K562 (cell line): ENCODE measurements at regions not wholly inside any gene's neighbourhood (a gene's known extent, or its start where the extent isn't known, plus 50 kb on each side); places are given as distances from the start of the nearest gene placed in this dataset.

Experiments used
- ATAC-seq: fragments of 200-7000 bp; cut with Tn5 transposase; 3 replicates; pipeline ENCODE4 v1.9.1; 2020; ENCODE audit warnings: moderate library complexity
- BruUV-seq: library from RNA; stranded (reverse); fragments of 400-500 nt; replicated peaks from 2 replicates; lab custom pipeline; 2021; lab: Mats Ljungman, UMichigan
- CTCF ChIA-PET: fragments of 300-600 bp; formaldehyde crosslinking; extraction: SDS; loops from one replicate; lab custom pipeline; 2021; ENCODE audit warnings: low intra/inter-chr PET ratio; lab: Yijun Ruan, JAX
- POLR2A ChIA-PET: fragments of 300-600, 350-650 bp; sonication (Branson Sonifier 250); formaldehyde crosslinking; extraction: SDS; loops from one replicate; lab custom pipeline; 2021; ENCODE audit warnings: antibody characterized with exemption, inconsistent platforms; lab: Yijun Ruan, JAX
- DNase-seq, 4 experiments: peaks; one replicate each; pipeline versions ENCODE4 v3.0.0 to v3.0.0-alpha.2; 2011 to 2018; ENCODE audit warnings: low spot score in 3 of 4, mixed read lengths in 3 of 4; ENCODE audit errors: extremely low read depth in 1 of 4
- FAIRE-seq: peaks from 2 replicates; lab custom pipeline; 2011; peaks lifted over from hg19 to GRCh38; lab: Jason Lieb, UNC
- H2AFZ ChIP-seq: 2 replicates; pipeline ENCODE4 v1.6.0; 2011; ENCODE audit warnings: low read depth, low read length, control low read depth, inconsistent platforms
- H3K27ac ChIP-seq: fragments of 200-600 bp; 3 replicates; pipeline ENCODE4 v1.8.0; 2011; ENCODE audit warnings: low read depth, mild to moderate bottlenecking, control low read depth, inconsistent platforms, low read length, moderate library complexity, mixed read lengths; ENCODE audit errors: extremely low read depth
- H3K27me3 ChIP-seq, 2 experiments: fragments of 300-600 bp in 1 of 2; 2 replicates in 1 of 2; 3 replicates in 1 of 2; pipeline versions ENCODE4 v1.6.0 to v1.8.0; 2011; ENCODE audit warnings: inconsistent platforms in 2 of 2, low read length in 2 of 2, mild to moderate bottlenecking in 1 of 2, mixed read lengths in 1 of 2, moderate library complexity in 1 of 2; ENCODE audit not compliant: control insufficient read depth in 2 of 2, insufficient read depth in 2 of 2
- H3K36me3 ChIP-seq: fragments of 300-600 bp; 3 replicates; pipeline ENCODE4 v1.8.0; 2011; ENCODE audit warnings: mild to moderate bottlenecking, low read length, inconsistent platforms; ENCODE audit not compliant: control insufficient read depth, insufficient read depth
- H3K4me1 ChIP-seq, 2 experiments: fragments of 200-600 bp in 1 of 2; replicated peaks in 1 of 2; 2 replicates in 1 of 2; 3 replicates in 1 of 2; pipeline versions ENCODE4 v1.5.1 to v1.8.0; 2011; ENCODE audit warnings: inconsistent platforms in 2 of 2, low read length in 2 of 2, mild to moderate bottlenecking in 1 of 2, mixed read lengths in 1 of 2, moderate library complexity in 1 of 2; ENCODE audit not compliant: control insufficient read depth in 2 of 2, insufficient read depth in 2 of 2
- H3K4me2 ChIP-seq: 2 replicates; pipeline ENCODE4 v1.6.1; 2011; ENCODE audit warnings: low read length, control low read depth, inconsistent platforms, mixed read lengths; ENCODE audit not compliant: insufficient read depth
- H3K4me3 ChIP-seq: fragments of 200-600 bp; sonication (generic), shearing (Covaris generic); 2 replicates; pipeline ENCODE4 v1.5.1; 2016; ENCODE audit warnings: control low read depth, inconsistent platforms
- H3K79me2 ChIP-seq: fragments of 200-600 bp; 3 replicates; pipeline ENCODE4 v1.8.0; 2011; ENCODE audit warnings: low read length, inconsistent platforms; ENCODE audit not compliant: control insufficient read depth, insufficient read depth
- H3K9ac ChIP-seq, 2 experiments: 2 replicates each; pipeline versions ENCODE4 v1.6.0 to v1.6.1; 2011; ENCODE audit warnings: low read depth in 2 of 2, low read length in 2 of 2, control low read depth in 1 of 2, inconsistent platforms in 1 of 2, mild to moderate bottlenecking in 1 of 2, mixed read lengths in 1 of 2; ENCODE audit not compliant: insufficient read depth in 1 of 2
- H3K9me1 ChIP-seq: one replicate; pipeline ENCODE4 v1.6.0; 2011; ENCODE audit warnings: inconsistent platforms, mild to moderate bottlenecking, low read length, moderate library complexity; ENCODE audit not compliant: control insufficient read depth, insufficient read depth
- H3K9me3 ChIP-seq: replicated peaks from 2 replicates; pipeline ENCODE4 v1.5.1; 2011; ENCODE audit warnings: low read depth, low read length, inconsistent platforms; ENCODE audit not compliant: control insufficient read depth, insufficient read depth
- H4K20me1 ChIP-seq: replicated peaks from 2 replicates; pipeline ENCODE4 v1.6.1; 2011; ENCODE audit warnings: low read length, inconsistent platforms, mixed read lengths; ENCODE audit not compliant: control insufficient read depth, insufficient read depth
- GABPB1 ChIP-seq: sonication (generic); formaldehyde crosslinking; IDR thresholded peaks from 2 replicates; pipeline ENCODE4 v1.8.0; 2022; ENCODE audit warnings: mild to moderate bottlenecking, missing genetic modification reagents
- ILK ChIP-seq: fragments of 450-650 bp; IDR thresholded peaks from 2 replicates; pipeline ENCODE4 v1.6.1; 2016; ENCODE audit warnings: missing genetic modification characterization, low read depth, mild to moderate bottlenecking, missing compliant biosample characterization, moderate library complexity, borderline replicate concordance
- KLF16 ChIP-seq: IDR thresholded peaks from 2 replicates; pipeline ENCODE4 v1.6.1; 2016; ENCODE audit warnings: antibody characterized with exemption
- PHB2 ChIP-seq: fragments of 450-650 bp; IDR thresholded peaks from 2 replicates; pipeline ENCODE4 v1.6.1; 2017; ENCODE audit warnings: low read depth
- SAP30 ChIP-seq: fragments of 200-600 bp; sonication (generic); IDR thresholded peaks from 2 replicates; pipeline ENCODE4 v1.6.1; 2012; ENCODE audit warnings: borderline replicate concordance, low read depth, mild to moderate bottlenecking, moderate library complexity, low read length, control low read depth, inconsistent platforms; ENCODE audit not compliant: insufficient read depth, poor library complexity, severe bottlenecking
- ZC3H11A ChIP-seq: IDR thresholded peaks from 2 replicates; pipeline ENCODE4 v1.6.1; 2012; ENCODE audit warnings: low read depth, low read length, improper control_type of control experiment
- ZFP36 ChIP-seq: fragments of 150-350 bp; IDR thresholded peaks from 2 replicates; pipeline ENCODE4 v1.6.1; 2018; ENCODE audit warnings: low read length, low read depth; ENCODE audit not compliant: partially characterized antibody
- ZNF134 ChIP-seq: fragments of 250-450 bp; sonication (Bioruptor Pico); conservative IDR thresholded peaks from 2 replicates; pipeline ENCODE4 v1.4.0; 2020
- WGBS: fragments of 100-300 bp; shearing (Covaris generic); methylation state at CpG from one replicate; pipeline ENCODE4 v1.1.6; 2016; ENCODE audit warnings: low coverage, mixed read lengths; ENCODE audit not compliant: insufficient coverage; ENCODE audit errors: missing lambda C conversion rate; 5-methylcytosine and 5-hydroxymethylcytosine counted together
- in situ Hi-C: fragments of 300-500 bp; cut with MboI; formaldehyde crosslinking; loops from 4 replicates; pipeline ENCODE4 v1.15.0; 2018; ENCODE audit warnings: inconsistent platforms, mixed read lengths
- intact Hi-C: fragments of 100-400 bp; cut with micrococcal nuclease; formaldehyde crosslinking; loops from 2 replicates; pipeline ENCODE4 v1.14.2; 2022
- TF ChIP-seq, protein P1 (sequence below): IDR thresholded peaks from 2 replicates; pipeline ENCODE4 v1.6.1; 2011; ENCODE audit warnings: borderline replicate concordance, low read depth, mild to moderate bottlenecking, moderate library complexity, low read length; ENCODE audit not compliant: insufficient read depth, poor library complexity, severe bottlenecking
- TF ChIP-seq, protein P2 (sequence below): sonication (generic); formaldehyde crosslinking; IDR thresholded peaks from 2 replicates; pipeline ENCODE4 v1.8.0; 2023; ENCODE audit warnings: mild to moderate bottlenecking, missing genetic modification reagents
- TF ChIP-seq, protein P3 (sequence below): fragments of 450-650 bp; formaldehyde crosslinking; IDR thresholded peaks from 2 replicates; pipeline ENCODE4 v1.4.0; 2022; ENCODE audit warnings: missing genetic modification characterization

DNA sequence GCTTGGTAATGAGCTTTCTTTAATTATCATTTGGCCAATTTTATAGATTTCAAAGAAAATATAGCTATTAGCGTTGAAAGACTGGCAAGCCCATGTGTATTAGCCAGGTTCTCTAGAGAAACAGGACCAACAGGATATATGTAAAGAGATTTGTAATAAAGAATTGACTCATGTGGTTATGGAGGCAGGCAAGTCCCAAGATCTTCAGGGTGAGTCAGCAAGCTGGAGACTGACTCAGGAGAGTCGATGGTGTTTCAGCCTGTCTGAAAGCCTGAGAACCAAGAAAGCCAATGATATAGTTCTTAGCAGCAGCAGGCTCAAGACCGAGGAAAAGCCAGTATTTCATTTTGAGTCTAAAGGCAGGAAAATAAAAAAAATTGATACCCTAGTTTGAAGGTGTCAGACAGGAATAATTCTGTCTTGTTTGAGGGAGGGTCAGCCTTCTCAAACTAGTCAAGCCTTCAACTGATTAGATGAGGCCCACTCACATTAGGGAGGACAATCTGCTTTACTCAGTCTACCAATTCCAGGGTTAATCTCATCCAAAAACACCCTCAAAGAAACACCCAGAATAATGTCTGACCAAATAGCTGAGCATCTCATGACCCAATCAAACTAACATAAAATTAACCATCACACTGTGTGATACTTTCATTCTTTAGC, 78.3 kb upstream of the CRIM1 start:
- intact Hi-C loops = no loop called here
- Histone ChIP-seq H3K4me3 (no peak overlapping the region), H3K4me2 (no peak overlapping the region), H3K27ac (no peak overlapping the region), H3K9ac (no peak overlapping the region), H3K36me3 (no peaks in the 10 kb centered on the region), H2AFZ (no peak overlapping the region), H3K79me2 (no peaks in the 10 kb centered on the region), H3K4me1 (no peaks in the 10 kb centered on the region), H3K9me3 (no peaks in the 10 kb centered on the region), H3K27me3 (no peaks in the 10 kb centered on the region), H4K20me1 (no peaks in the 10 kb centered on the region), H3K9me1 (no peaks in the 10 kb centered on the region)
- DNase-seq = no peak
- TF ChIP-seq, protein P1, sequence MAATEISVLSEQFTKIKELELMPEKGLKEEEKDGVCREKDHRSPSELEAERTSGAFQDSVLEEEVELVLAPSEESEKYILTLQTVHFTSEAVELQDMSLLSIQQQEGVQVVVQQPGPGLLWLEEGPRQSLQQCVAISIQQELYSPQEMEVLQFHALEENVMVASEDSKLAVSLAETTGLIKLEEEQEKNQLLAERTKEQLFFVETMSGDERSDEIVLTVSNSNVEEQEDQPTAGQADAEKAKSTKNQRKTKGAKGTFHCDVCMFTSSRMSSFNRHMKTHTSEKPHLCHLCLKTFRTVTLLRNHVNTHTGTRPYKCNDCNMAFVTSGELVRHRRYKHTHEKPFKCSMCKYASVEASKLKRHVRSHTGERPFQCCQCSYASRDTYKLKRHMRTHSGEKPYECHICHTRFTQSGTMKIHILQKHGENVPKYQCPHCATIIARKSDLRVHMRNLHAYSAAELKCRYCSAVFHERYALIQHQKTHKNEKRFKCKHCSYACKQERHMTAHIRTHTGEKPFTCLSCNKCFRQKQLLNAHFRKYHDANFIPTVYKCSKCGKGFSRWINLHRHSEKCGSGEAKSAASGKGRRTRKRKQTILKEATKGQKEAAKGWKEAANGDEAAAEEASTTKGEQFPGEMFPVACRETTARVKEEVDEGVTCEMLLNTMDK = no peak
- TF ChIP-seq ZNF134 = peak; percentile 66; the same call in 1 of the 2 replicates
- POLR2A ChIA-PET = no interaction called here
- in situ Hi-C loops = no loop called here
- FAIRE-seq = no peak
- WGBS = 0% methylated on average over 3 of the region's 3 CpGs
- no TSS peak for BruUV-seq
- CTCF ChIA-PET = no interaction called here
- no peak for ATAC-seq

DNA sequence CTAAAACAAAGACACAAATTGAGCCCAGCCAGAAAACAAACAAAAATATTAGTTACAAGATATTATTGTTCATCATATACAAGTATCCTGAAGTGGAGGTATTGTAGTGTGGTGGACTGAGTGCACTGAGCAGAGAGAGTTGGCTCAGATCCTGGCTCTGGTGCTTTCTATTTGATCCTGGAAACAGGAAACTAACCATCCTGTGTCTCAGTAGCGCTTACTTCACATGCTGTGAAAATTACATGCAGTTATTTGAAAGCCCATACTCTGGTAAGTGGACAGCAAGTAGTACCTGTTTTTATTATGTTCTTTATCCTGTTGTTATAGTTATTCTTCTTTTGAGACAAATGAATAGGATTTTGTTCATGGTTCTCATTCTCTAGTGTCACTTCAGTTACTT, 84.3 kb upstream of the CRIM1 start:
- Histone ChIP-seq H4K20me1 (no peaks in the 10 kb centered on the region), H3K9me1 (no peaks in the 10 kb centered on the region), H3K36me3 (no peaks in the 10 kb centered on the region), H3K79me2 (no peaks in the 10 kb centered on the region), H3K27ac (no peak overlapping the region), H2AFZ (no peak overlapping the region), H3K4me3 (no peak overlapping the region), H3K4me1 (no peaks in the 10 kb centered on the region), H3K27me3 (no peaks in the 10 kb centered on the region), H3K4me2 (no peak overlapping the region), H3K9me3 (no peaks in the 10 kb centered on the region), H3K9ac (no peak overlapping the region)
- ATAC-seq = no peak
- FAIRE-seq = no peak
- DNase-seq = no peak
- in situ Hi-C loops = no loop called here
- intact Hi-C loops = no loop called here
- POLR2A ChIA-PET = interaction anchor here (0.7 kb wide), 1 partner anchor 24 kb away, joined by 3 read pairs; no protein-coding TSS in a partner anchor
- CTCF ChIA-PET = no interaction called here
- 0% methylated on average over 1 of the region's 1 CpG for WGBS
- no TSS peak for BruUV-seq
- no peak for TF ChIP-seq SAP30
- TF ChIP-seq ZFP36 = no peak
- TF ChIP-seq, protein P2, sequence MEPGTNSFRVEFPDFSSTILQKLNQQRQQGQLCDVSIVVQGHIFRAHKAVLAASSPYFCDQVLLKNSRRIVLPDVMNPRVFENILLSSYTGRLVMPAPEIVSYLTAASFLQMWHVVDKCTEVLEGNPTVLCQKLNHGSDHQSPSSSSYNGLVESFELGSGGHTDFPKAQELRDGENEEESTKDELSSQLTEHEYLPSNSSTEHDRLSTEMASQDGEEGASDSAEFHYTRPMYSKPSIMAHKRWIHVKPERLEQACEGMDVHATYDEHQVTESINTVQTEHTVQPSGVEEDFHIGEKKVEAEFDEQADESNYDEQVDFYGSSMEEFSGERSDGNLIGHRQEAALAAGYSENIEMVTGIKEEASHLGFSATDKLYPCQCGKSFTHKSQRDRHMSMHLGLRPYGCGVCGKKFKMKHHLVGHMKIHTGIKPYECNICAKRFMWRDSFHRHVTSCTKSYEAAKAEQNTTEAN (CRISPR knock-in tag) = no peak
- TF ChIP-seq ZC3H11A = no peak
- TF ChIP-seq, protein P3, sequence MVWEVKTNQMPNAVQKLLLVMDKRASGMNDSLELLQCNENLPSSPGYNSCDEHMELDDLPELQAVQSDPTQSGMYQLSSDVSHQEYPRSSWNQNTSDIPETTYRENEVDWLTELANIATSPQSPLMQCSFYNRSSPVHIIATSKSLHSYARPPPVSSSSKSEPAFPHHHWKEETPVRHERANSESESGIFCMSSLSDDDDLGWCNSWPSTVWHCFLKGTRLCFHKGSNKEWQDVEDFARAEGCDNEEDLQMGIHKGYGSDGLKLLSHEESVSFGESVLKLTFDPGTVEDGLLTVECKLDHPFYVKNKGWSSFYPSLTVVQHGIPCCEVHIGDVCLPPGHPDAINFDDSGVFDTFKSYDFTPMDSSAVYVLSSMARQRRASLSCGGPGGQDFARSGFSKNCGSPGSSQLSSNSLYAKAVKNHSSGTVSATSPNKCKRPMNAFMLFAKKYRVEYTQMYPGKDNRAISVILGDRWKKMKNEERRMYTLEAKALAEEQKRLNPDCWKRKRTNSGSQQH (CRISPR knock-in tag) = no peak
- TF ChIP-seq ILK (tag) = no peak
- no peak for TF ChIP-seq PHB2
- TF ChIP-seq KLF16 = no peak
- TF ChIP-seq GABPB1 (CRISPR knock-in tag) = no peak
